MM.1S (cell line): ENCODE measurements at regions not wholly inside any gene's neighbourhood (a gene's known extent, or its start where the extent isn't known, plus 50 kb on each side); places are given as distances from the start of the nearest gene placed in this dataset.

ENCODE experiments used
- DNase-seq: peaks from one replicate; pipeline ENCODE4 v3.0.0-alpha.2; 2015
- H2AFZ ChIP-seq: fragments of 300-600 bp; sonication (generic); 2 replicates; pipeline ENCODE4 v1.6.0; 2016; ENCODE audit warnings: antibody characterized with exemption, low read length
- H3F3A ChIP-seq: fragments of 300-600 bp; sonication (generic); 2 replicates; pipeline ENCODE4 v1.6.1; 2016; ENCODE audit warnings: mild to moderate bottlenecking, antibody characterized with exemption, low read length, moderate library complexity, mixed read lengths; ENCODE audit not compliant: insufficient read depth
- H3K27ac ChIP-seq: fragments of 300-600 bp; sonication (generic); 2 replicates; pipeline ENCODE4 v1.5.1; 2016; ENCODE audit warnings: mild to moderate bottlenecking, low read length
- H3K27me3 ChIP-seq: fragments of 300-600 bp; sonication (generic); replicated peaks from 2 replicates; pipeline ENCODE4 v1.6.0; 2016; ENCODE audit warnings: low read length; ENCODE audit not compliant: insufficient read depth
- H3K36me3 ChIP-seq: fragments of 300-600 bp; sonication (generic); replicated peaks from 2 replicates; pipeline ENCODE4 v1.6.1; 2016; ENCODE audit warnings: mild to moderate bottlenecking, low read length, mixed read lengths; ENCODE audit not compliant: insufficient read depth
- H3K4me1 ChIP-seq: fragments of 300-600 bp; sonication (generic); 2 replicates; pipeline ENCODE4 v1.6.1; 2016; ENCODE audit warnings: low read length, mixed read lengths
- H3K4me2 ChIP-seq: fragments of 300-600 bp; sonication (generic); 2 replicates; pipeline ENCODE4 v1.6.0; 2016; ENCODE audit warnings: low read depth, low read length
- H3K4me3 ChIP-seq: fragments of 300-600 bp; sonication (generic); 2 replicates; pipeline ENCODE4 v1.5.1; 2016; ENCODE audit warnings: low read length, mixed read lengths
- H3K79me2 ChIP-seq: fragments of 300-600 bp; sonication (generic); 2 replicates; pipeline ENCODE4 v1.6.1; 2016; ENCODE audit warnings: mixed run types, low read length, mixed read lengths
- H3K9ac ChIP-seq: fragments of 300-600 bp; sonication (generic); 2 replicates; pipeline ENCODE4 v1.6.1; 2016; ENCODE audit warnings: low read length, mixed read lengths
- H3K9me2 ChIP-seq: fragments of 300-600 bp; sonication (generic); replicated peaks from 2 replicates; pipeline ENCODE4 v1.6.1; 2016; ENCODE audit warnings: mild to moderate bottlenecking, low read length, mixed read lengths; ENCODE audit not compliant: insufficient read depth
- H3K9me3 ChIP-seq: fragments of 300-600 bp; sonication (generic); replicated peaks from 2 replicates; pipeline ENCODE4 v1.6.1; 2016; ENCODE audit warnings: mild to moderate bottlenecking, low read length, mixed read lengths; ENCODE audit not compliant: insufficient read depth
- H4K20me1 ChIP-seq: fragments of 300-600 bp; sonication (generic); 2 replicates; pipeline ENCODE4 v1.6.1; 2016; ENCODE audit warnings: mild to moderate bottlenecking, low read length, moderate library complexity, mixed read lengths; ENCODE audit not compliant: insufficient read depth
- CTCF ChIP-seq: fragments of 300-600 bp; sonication (generic); IDR thresholded peaks from 2 replicates; pipeline ENCODE4 v1.5.1; 2016; ENCODE audit warnings: antibody characterized with exemption, low read length, mixed read lengths
- EZH2 ChIP-seq: fragments of 300-600 bp; sonication (generic); optimal IDR thresholded peaks from 2 replicates; pipeline ENCODE3; 2017; ENCODE audit warnings: low read depth, mild to moderate bottlenecking, antibody characterized with exemption, low read length, mixed read lengths
- EZH2phosphoT487 ChIP-seq: fragments of 300-600 bp; sonication (generic); IDR thresholded peaks from 2 replicates; pipeline ENCODE4 v1.6.1; 2018; ENCODE audit warnings: antibody characterized with exemption, low read length

- no peaks in the 10 kb centered on the region for H3K4me1 ChIP-seq
- H3K9me3 ChIP-seq, result no peaks in the 10 kb centered on the region
- no peak overlapping the region for H2AFZ ChIP-seq
- no peak overlapping the region for H3K4me2 ChIP-seq
- no peaks in the 10 kb centered on the region for H3F3A ChIP-seq
- no peak overlapping the region for H3K27ac ChIP-seq
- no peaks in the 10 kb centered on the region for H3K9me2 ChIP-seq
- H3K9ac ChIP-seq, result no peak overlapping the region
- H4K20me1 ChIP-seq, result no peaks in the 10 kb centered on the region
- no peaks in the 10 kb centered on the region for H3K27me3 ChIP-seq
- DNase-seq, result no peak
- no peak for TF ChIP-seq EZH2phosphoT487
- no peak for TF ChIP-seq CTCF
- TF ChIP-seq EZH2, result no peak
- no peaks in the 10 kb centered on the region for H3K36me3 ChIP-seq
- H3K79me2 ChIP-seq, result no peaks in the 10 kb centered on the region
- no peak overlapping the region for H3K4me3 ChIP-seq
Observed at GRCh38 chr15:35980719-35981118, 434.8 kb upstream of the DPH6 start.

GRCh38 chr15:35986191-35986721 is 440.3 kb upstream of the DPH6 start:
- Histone ChIP-seq H2AFZ (no peak overlapping the region), H3K36me3 (no peaks in the 10 kb centered on the region), H4K20me1 (no peaks in the 10 kb centered on the region), H3K9me3 (no peaks in the 10 kb centered on the region), H3K9ac (no peak overlapping the region), H3K9me2 (no peaks in the 10 kb centered on the region), H3K4me1 (no peaks in the 10 kb centered on the region), H3K27ac (no peak overlapping the region), H3K79me2 (no peaks in the 10 kb centered on the region), H3K27me3 (no peaks in the 10 kb centered on the region), H3K4me2 (no peak overlapping the region), H3F3A (no peaks in the 10 kb centered on the region), H3K4me3 (no peak overlapping the region)
- no peak for DNase-seq
- no peak for TF ChIP-seq EZH2
- TF ChIP-seq CTCF, result no peak
- TF ChIP-seq EZH2phosphoT487, result no peak

GRCh38 chr15:35987056-35987455 is 441.1 kb upstream of the DPH6 start:
- Histone ChIP-seq H2AFZ (no peak overlapping the region), H3K9me3 (no peaks in the 10 kb centered on the region), H3K4me3 (no peak overlapping the region), H3K36me3 (no peaks in the 10 kb centered on the region), H3K27me3 (no peaks in the 10 kb centered on the region), H3K9ac (no peak overlapping the region), H4K20me1 (no peaks in the 10 kb centered on the region), H3K4me1 (no peaks in the 10 kb centered on the region), H3K4me2 (no peak overlapping the region), H3K27ac (no peak overlapping the region), H3F3A (no peaks in the 10 kb centered on the region), H3K79me2 (no peaks in the 10 kb centered on the region), H3K9me2 (no peaks in the 10 kb centered on the region)
- TF ChIP-seq CTCF, result no peak
- TF ChIP-seq EZH2phosphoT487, result no peak
- TF ChIP-seq EZH2, result no peak
- no peak for DNase-seq
